Hepatocyte (in vitro differentiated cells): ENCODE measurements at regions not wholly inside any gene's neighbourhood (a gene's known extent, or its start where the extent isn't known, plus 50 kb on each side); places are given as distances from the start of the nearest gene placed in this dataset.

Experiments
- CTCF ChIP-seq: fragments of 200-600 bp; sonication (generic); IDR thresholded peaks from 2 replicates; pipeline ENCODE4 v1.5.1; 2016; ENCODE audit warnings: antibody characterized with exemption, mild to moderate bottlenecking; ENCODE audit not compliant: poor library complexity
- EZH2phosphoT487 ChIP-seq: fragments of 200-600 bp; sonication (generic); IDR thresholded peaks from one replicate; pipeline ENCODE4 v1.6.1; 2018; ENCODE audit warnings: antibody characterized with exemption, mild to moderate bottlenecking, low read depth, moderate library complexity; ENCODE audit not compliant: unreplicated experiment, severe bottlenecking

- TF ChIP-seq CTCF (no peak), EZH2phosphoT487 (no peak)
Measured at GRCh38 chr2:19062370-19062769, 296.1 kb downstream of the OSR1 start.
